GM23338 (cell line): ENCODE measurements at regions not wholly inside any gene's neighbourhood (a gene's known extent, or its start where the extent isn't known, plus 50 kb on each side); places are given as distances from the start of the nearest gene placed in this dataset.

ENCODE experiments used
- ATAC-seq: fragments of 200-7000 bp; cut with Tn5 transposase; 3 replicates; pipeline ENCODE4 v1.9.1; 2020
- DNase-seq: peaks from one replicate; pipeline ENCODE4 v3.0.0-alpha.2; 2015; ENCODE audit warnings: low spot score
- H2AFZ ChIP-seq: fragments of 200-600 bp; sonication (generic); 2 replicates; pipeline ENCODE4 v1.8.0; 2016; ENCODE audit warnings: antibody characterized with exemption, mild to moderate bottlenecking, moderate library complexity
- H3F3A ChIP-seq: fragments of 200-600 bp; sonication (generic); replicated peaks from 2 replicates; pipeline ENCODE4 v1.8.0; 2017; ENCODE audit warnings: antibody characterized with exemption, mixed run types, low read depth
- H3K27ac ChIP-seq: fragments of 200-600 bp; sonication (generic); 2 replicates; pipeline ENCODE4 v1.6.1; 2016; ENCODE audit warnings: low read depth
- H3K27me3 ChIP-seq: fragments of 200-600 bp; sonication (generic); 2 replicates; pipeline ENCODE4 v1.8.0; 2016; ENCODE audit warnings: mild to moderate bottlenecking, mixed run types, moderate library complexity; ENCODE audit not compliant: insufficient read depth
- H3K36me3 ChIP-seq: fragments of 200-600 bp; sonication (generic); 2 replicates; pipeline ENCODE4 v1.8.0; 2016; ENCODE audit warnings: mild to moderate bottlenecking; ENCODE audit not compliant: insufficient read depth
- H3K4me1 ChIP-seq: fragments of 200-600 bp; sonication (generic); 2 replicates; pipeline ENCODE4 v1.8.0; 2016; ENCODE audit warnings: mild to moderate bottlenecking, moderate library complexity; ENCODE audit not compliant: insufficient read depth
- H3K4me2 ChIP-seq: fragments of 200-600 bp; sonication (generic); 2 replicates; pipeline ENCODE4 v1.7.1; 2017; ENCODE audit warnings: mixed run types
- H3K4me3 ChIP-seq: fragments of 200-600 bp; sonication (generic); 2 replicates; pipeline ENCODE4 v1.6.1; 2016; ENCODE audit warnings: mixed run types
- H3K79me2 ChIP-seq: fragments of 200-600 bp; sonication (generic); replicated peaks from 2 replicates; pipeline ENCODE4 v1.8.0; 2017; ENCODE audit warnings: mild to moderate bottlenecking; ENCODE audit not compliant: insufficient read depth
- H3K9me2 ChIP-seq: fragments of 200-600 bp; sonication (generic); 2 replicates; pipeline ENCODE4 v1.8.0; 2017; ENCODE audit not compliant: insufficient read depth
- H4K20me1 ChIP-seq: fragments of 200-600 bp; sonication (generic); replicated peaks from 2 replicates; pipeline ENCODE4 v1.8.0; 2017; ENCODE audit warnings: mild to moderate bottlenecking; ENCODE audit not compliant: insufficient read depth
- H3K27ac Mint-ChIP-seq: 2 replicates; pipeline ENCODE4 v1.8.0; 2020; ENCODE audit warnings: inconsistent platforms, mild to moderate bottlenecking, moderate library complexity, mixed read lengths
- H3K27me3 Mint-ChIP-seq: 3 replicates; pipeline ENCODE4 v1.8.0; 2022; ENCODE audit warnings: low read depth, mild to moderate bottlenecking, moderate library complexity, mixed read lengths, inconsistent platforms; ENCODE audit not compliant: insufficient read depth, poor library complexity
- H3K36me3 Mint-ChIP-seq: 3 replicates; pipeline ENCODE4 v1.8.0; 2021; ENCODE audit warnings: low read depth, mild to moderate bottlenecking, inconsistent platforms, moderate library complexity, mixed read lengths
- H3K4me1 Mint-ChIP-seq: 3 replicates; pipeline ENCODE4 v1.8.0; 2020; ENCODE audit warnings: mild to moderate bottlenecking, inconsistent platforms, mixed read lengths
- H3K4me3 Mint-ChIP-seq: 3 replicates; pipeline ENCODE4 v1.8.0; 2021; ENCODE audit warnings: moderate library complexity, mild to moderate bottlenecking, inconsistent platforms, mixed read lengths
- H3K9me3 Mint-ChIP-seq: 3 replicates; pipeline ENCODE4 v1.8.0; 2020; ENCODE audit warnings: moderate library complexity, mild to moderate bottlenecking, inconsistent platforms, mixed read lengths
- CREB1 ChIP-seq: fragments of 250-450 bp; sonication (Bioruptor Pico); IDR thresholded peaks from 2 replicates; pipeline ENCODE4 v1.5.0; 2020; ENCODE audit warnings: low read depth, mild to moderate bottlenecking, moderate library complexity
- EZH2 ChIP-seq: fragments of 200-600 bp; sonication (generic); IDR thresholded peaks from one replicate; pipeline ENCODE4 v1.8.0; 2017; ENCODE audit warnings: antibody characterized with exemption, mild to moderate bottlenecking, low read depth; ENCODE audit not compliant: unreplicated experiment
- EZH2phosphoT487 ChIP-seq: fragments of 200-600 bp; sonication (generic); IDR thresholded peaks from one replicate; pipeline ENCODE4 v1.8.1; 2018; ENCODE audit warnings: antibody characterized with exemption; ENCODE audit not compliant: unreplicated experiment
- NANOG ChIP-seq: IDR thresholded peaks from 2 replicates; pipeline ENCODE4 v1.6.1; 2016; ENCODE audit warnings: antibody characterized with exemption, borderline replicate concordance
- STAT1 ChIP-seq: IDR thresholded peaks from one replicate; pipeline ENCODE4 v1.6.1; 2016; ENCODE audit warnings: antibody characterized with exemption; ENCODE audit not compliant: unreplicated experiment
- ZNF331 ChIP-seq: fragments of 250-450 bp; sonication (Bioruptor Pico); IDR thresholded peaks from 2 replicates; pipeline ENCODE4 v1.5.0; 2020; ENCODE audit warnings: low read depth, mild to moderate bottlenecking, moderate library complexity
- ZNF462 ChIP-seq: fragments of 250-450 bp; sonication (Bioruptor Pico); IDR thresholded peaks from 2 replicates; pipeline ENCODE4 v1.5.0; 2020; ENCODE audit warnings: mild to moderate bottlenecking, moderate library complexity
- TF ChIP-seq, protein P1 (sequence below): IDR thresholded peaks from 2 replicates; pipeline ENCODE4 v1.6.1; 2016; ENCODE audit warnings: antibody characterized with exemption

DNA sequence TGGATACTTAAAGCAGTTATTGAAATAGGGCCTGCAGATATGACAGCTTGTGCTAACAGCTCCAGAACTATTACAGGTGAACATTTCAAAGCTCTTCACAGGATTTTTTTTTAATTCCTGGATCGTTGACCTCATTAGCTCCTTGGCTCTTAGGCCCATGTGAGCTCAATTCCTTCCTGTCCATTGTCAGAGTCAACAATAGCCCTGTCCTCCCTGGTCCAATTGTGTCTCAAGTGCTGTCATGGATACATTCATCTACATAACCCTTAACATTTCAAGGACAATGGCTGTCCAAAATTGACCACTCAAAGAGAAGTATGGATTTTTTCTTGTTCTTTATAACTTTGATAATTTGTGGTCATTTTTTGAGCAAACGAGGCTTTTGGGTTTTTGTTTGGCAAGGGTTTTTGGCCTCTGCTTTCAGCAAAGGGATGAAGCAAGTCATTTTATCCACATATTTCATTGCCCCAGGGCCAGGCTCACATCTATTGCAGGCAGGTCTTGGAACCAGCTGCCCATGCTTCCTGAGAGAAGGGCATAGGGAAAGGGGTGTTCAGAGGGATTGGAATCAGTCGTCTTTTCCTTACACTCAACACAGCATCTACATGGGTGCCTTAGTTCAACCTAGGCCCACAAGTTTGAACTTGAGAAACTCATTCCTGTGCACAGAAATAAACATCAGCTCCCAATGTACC, 282.1 kb downstream of the TPBG start:
- H3K36me3 ChIP-seq = no peaks in the 10 kb centered on the region
- DNase-seq = no peak
- no peak overlapping the region for H3K4me2 ChIP-seq
- Mint-ChIP-seq H3K36me3 (no peaks in the 10 kb centered on the region), H3K4me3 (no peak overlapping the region), H3K27ac (no peak overlapping the region), H3K9me3 (no peaks in the 10 kb centered on the region; the same call in 2 of the 3 replicates), H3K4me1 (no peaks in the 10 kb centered on the region), H3K27me3 (no peaks in the 10 kb centered on the region)
- H3K9me2 ChIP-seq = no peaks in the 10 kb centered on the region; the same call in 1 of the 2 replicates
- no peak overlapping the region for H2AFZ ChIP-seq
- TF ChIP-seq STAT1 = no peak
- TF ChIP-seq ZNF462 = no peak
- TF ChIP-seq CREB1 = no peak
- TF ChIP-seq ZNF331 (CRISPR knock-in tag) = no peak
- TF ChIP-seq EZH2phosphoT487 = no peak
- TF ChIP-seq NANOG = no peak
- TF ChIP-seq, protein P1, sequence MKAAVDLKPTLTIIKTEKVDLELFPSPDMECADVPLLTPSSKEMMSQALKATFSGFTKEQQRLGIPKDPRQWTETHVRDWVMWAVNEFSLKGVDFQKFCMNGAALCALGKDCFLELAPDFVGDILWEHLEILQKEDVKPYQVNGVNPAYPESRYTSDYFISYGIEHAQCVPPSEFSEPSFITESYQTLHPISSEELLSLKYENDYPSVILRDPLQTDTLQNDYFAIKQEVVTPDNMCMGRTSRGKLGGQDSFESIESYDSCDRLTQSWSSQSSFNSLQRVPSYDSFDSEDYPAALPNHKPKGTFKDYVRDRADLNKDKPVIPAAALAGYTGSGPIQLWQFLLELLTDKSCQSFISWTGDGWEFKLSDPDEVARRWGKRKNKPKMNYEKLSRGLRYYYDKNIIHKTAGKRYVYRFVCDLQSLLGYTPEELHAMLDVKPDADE = no peak
- TF ChIP-seq EZH2 = no peak
- no peaks in the 10 kb centered on the region for H4K20me1 ChIP-seq
- no peak overlapping the region for H3K27ac ChIP-seq
- no peaks in the 10 kb centered on the region for H3K27me3 ChIP-seq
- no peak overlapping the region for H3K4me3 ChIP-seq
- no peaks in the 10 kb centered on the region for H3K79me2 ChIP-seq
- ATAC-seq = no peak
- no peaks in the 10 kb centered on the region for H3K4me1 ChIP-seq
- H3F3A ChIP-seq = no peaks in the 10 kb centered on the region
